ENCODE measurements at regions not wholly inside any gene's neighbourhood (a gene's known extent, or its start where the extent isn't known, plus 50 kb on each side); places are given as distances from the start of the nearest gene placed in this dataset.

DNA sequence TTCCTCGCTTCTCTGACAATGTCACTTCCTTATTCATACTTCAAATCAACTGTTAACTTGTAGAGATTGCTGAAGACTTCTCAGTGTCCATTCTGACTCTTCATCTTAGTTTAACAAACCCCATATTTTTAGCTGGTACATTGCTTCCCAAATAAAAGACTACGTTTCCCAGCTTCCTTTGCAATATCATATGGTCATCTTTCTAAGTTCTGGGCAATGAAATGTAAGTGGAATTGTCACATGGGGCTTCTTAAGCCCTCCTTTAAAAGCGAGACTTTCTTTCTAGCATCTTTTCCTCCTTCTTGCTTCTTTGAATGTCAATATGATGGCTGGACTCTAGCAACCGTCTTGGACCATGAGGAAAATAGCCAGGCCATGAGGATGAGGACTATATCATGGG, 239.0 kb downstream of the ZNF621 start:
- TF ChIP-seq CTCF (IDR thresholded peaks at IDR 0.05), result no peak

GRCh38 chr3:40764747-40765146, 240.0 kb downstream of the ZNF621 start:
- no peak for DNase-seq
- Mint-ChIP-seq H3K27ac (no peak overlapping the region), H3K36me3 (no peaks in the 10 kb centered on the region), H3K27me3 (ENCODE audit: low read depth in 3 of 3) (no peaks in the 10 kb centered on the region), H3K4me3 (no peak overlapping the region), H3K4me1 (peaks cover 27% of the 10 kb centered on the region), H3K9me3 (peaks cover 0 to 9% (median 5%) of the 10 kb centered on the region in 7 donors)
- intact Hi-C loops (cut with micrococcal nuclease), result no loop called here
- no peaks in the 10 kb centered on the region for H3K36me3 ChIP-seq (replicated peaks in 1 of 2; ENCODE audit: control insufficient read depth in 1 of 2, insufficient read depth in 2 of 2, low read length in 2 of 2)
- TF ChIP-seq CTCF (IDR thresholded peaks at IDR 0.05), result no peak
- no peak overlapping the region for H3K4me2 ChIP-seq (replicated peaks; ENCODE audit: extremely low read depth, low read length, poor library complexity, severe bottlenecking)
- no peak overlapping the region for H2AFZ ChIP-seq (ENCODE audit: insufficient read depth, low read depth, low read length, poor library complexity, severe bottlenecking)
- no CpG with 5 or more reads among the region's 2 CpGs for WGBS (ENCODE audit: insufficient coverage)
- no peaks in the 10 kb centered on the region for H4K20me1 ChIP-seq (ENCODE audit: insufficient read depth, low read length)
- H3K9ac ChIP-seq (ENCODE audit: insufficient read depth, low read length, poor library complexity, severe bottlenecking), result no peak overlapping the region
- H3K4me3 ChIP-seq (replicated peaks in 1 of 3; ENCODE audit: low read depth in 2 of 3, low read length in 3 of 3), result no peak overlapping the region
- no peaks in the 10 kb centered on the region for H3K9me3 ChIP-seq (replicated peaks in 1 of 2; ENCODE audit: control insufficient read depth in 1 of 2, insufficient read depth in 1 of 2, low read length in 2 of 2)
- H3K27ac ChIP-seq (ENCODE audit: low read depth in 1 of 2, low read length in 2 of 2), result no peak overlapping the region
- H3K4me1 ChIP-seq (ENCODE audit: control insufficient read depth in 1 of 2, insufficient read depth in 2 of 2, low read length in 2 of 2), result peaks cover 17 to 22% of the 10 kb centered on the region in 2 donors
- H3K27me3 ChIP-seq (ENCODE audit: control insufficient read depth in 2 of 2, insufficient read depth in 2 of 2, low read length in 2 of 2), result no peaks in the 10 kb centered on the region
- H3K79me2 ChIP-seq (ENCODE audit: insufficient read depth, low read length), result no peaks in the 10 kb centered on the region

More for the DNA sequence above, 239.0 kb downstream of the ZNF621 start:
- no peaks in the 10 kb centered on the region for H3K36me3 ChIP-seq (replicated peaks in 1 of 2; ENCODE audit: control insufficient read depth in 1 of 2, insufficient read depth in 2 of 2, low read length in 2 of 2)
- no peaks in the 10 kb centered on the region for H4K20me1 ChIP-seq (ENCODE audit: insufficient read depth, low read length)
- no peak overlapping the region for H3K4me2 ChIP-seq (replicated peaks; ENCODE audit: extremely low read depth, low read length, poor library complexity, severe bottlenecking)
- no peaks in the 10 kb centered on the region for H3K9me3 ChIP-seq (replicated peaks in 1 of 2; ENCODE audit: control insufficient read depth in 1 of 2, insufficient read depth in 1 of 2, low read length in 2 of 2)
- peaks cover 11 to 15% of the 10 kb centered on the region in 2 donors for H3K4me1 ChIP-seq (ENCODE audit: control insufficient read depth in 1 of 2, insufficient read depth in 2 of 2, low read length in 2 of 2)
- peaks cover 0 to 9% (median 6%) of the 10 kb centered on the region in 7 donors for H3K9me3 Mint-ChIP-seq
- H3K27me3 Mint-ChIP-seq (ENCODE audit: low read depth in 3 of 3), result no peaks in the 10 kb centered on the region
- WGBS (ENCODE audit: insufficient coverage), result 20% methylated on average over 1 of the region's 4 CpGs
- H3K27ac Mint-ChIP-seq, result peak overlapping the region in 2 of 7 donors; percentile 47 to 62
- H3K9ac ChIP-seq (ENCODE audit: insufficient read depth, low read length, poor library complexity, severe bottlenecking), result no peak overlapping the region
- H2AFZ ChIP-seq (ENCODE audit: insufficient read depth, low read depth, low read length, poor library complexity, severe bottlenecking), result no peak overlapping the region
- H3K27me3 ChIP-seq (ENCODE audit: control insufficient read depth in 2 of 2, insufficient read depth in 2 of 2, low read length in 2 of 2), result no peaks in the 10 kb centered on the region
- peak in 1 of 3 donors; percentile 11 for DNase-seq
- no peak overlapping the region for H3K4me3 Mint-ChIP-seq
- H3K4me3 ChIP-seq (replicated peaks in 1 of 3; ENCODE audit: low read depth in 2 of 3, low read length in 3 of 3), result no peak overlapping the region
- H3K4me1 Mint-ChIP-seq, result peaks cover 22% of the 10 kb centered on the region
- H3K27ac ChIP-seq (ENCODE audit: low read depth in 1 of 2, low read length in 2 of 2), result no peak overlapping the region
- no peaks in the 10 kb centered on the region for H3K79me2 ChIP-seq (ENCODE audit: insufficient read depth, low read length)
- intact Hi-C loops (cut with micrococcal nuclease), result no loop called here
- H3K36me3 Mint-ChIP-seq, result no peaks in the 10 kb centered on the region

Measured in CD14-positive monocyte (primary cell).